ENCODE measurements at regions not wholly inside any gene's neighbourhood (a gene's known extent, or its start where the extent isn't known, plus 50 kb on each side); places are given as distances from the start of the nearest gene placed in this dataset.

GRCh38 chr2:88307817-88308216 lies 137.7 kb downstream of the THNSL2 start:
- TF ChIP-seq EP300 (IDR thresholded peaks at IDR 0.05) (no peak), POLR2A (IDR thresholded peaks at IDR 0.05) (no peak)

Measured in ovary (tissue), 1 donor.